ENCODE measurements at regions not wholly inside any gene's neighbourhood (a gene's known extent, or its start where the extent isn't known, plus 50 kb on each side); places are given as distances from the start of the nearest gene placed in this dataset.
"Not testable (repeated sequence)": the region's sequence is repeated elsewhere in the genome, so short reads cannot be mapped to it uniquely, and the experiment has no call there.

GRCh38 chr18:45341454-45341853, 273.8 kb upstream of the SLC14A2 start:
- no peaks in the 10 kb centered on the region for H3K4me1 ChIP-seq
- 62 to 77% (median 66%) methylated on average over 2 of the region's 2 CpGs for WGBS, 5 donors
- TF ChIP-seq CTCF (IDR thresholded peaks at IDR 0.05 in 8 of 11, conservative IDR thresholded peaks at IDR 0.05 in 3 of 11) (no peak), POLR2AphosphoS5 (IDR thresholded peaks at IDR 0.05) (no peak), POLR2A (IDR thresholded peaks at IDR 0.05) (no peak)

GRCh38 chr18:45342166-45342565, 273.1 kb upstream of the SLC14A2 start:
- no peaks in the 10 kb centered on the region for H3K36me3 ChIP-seq
- DNase-seq, result no peak
- no peaks in the 10 kb centered on the region for H3K27me3 ChIP-seq (replicated peaks in 1 of 7)
- H3K4me1 ChIP-seq, result no peaks in the 10 kb centered on the region
- intact Hi-C loops (cut with DNase I; ENCODE audit: low total_unique reads), result no loop called here
- no peaks in the 10 kb centered on the region for H3K9me3 ChIP-seq
- H3K27ac ChIP-seq, result no peak overlapping the region
- no peak overlapping the region for H3K4me3 ChIP-seq
- WGBS, 5 donors, result 24 to 46% (median 32%) methylated on average over 3 of the region's 3 CpGs
- TF ChIP-seq CTCF (IDR thresholded peaks at IDR 0.05 in 8 of 11, conservative IDR thresholded peaks at IDR 0.05 in 3 of 11) (no peak), POLR2A (IDR thresholded peaks at IDR 0.05) (no peak), POLR2AphosphoS5 (IDR thresholded peaks at IDR 0.05) (no peak)

More at GRCh38 chr18:45341454-45341853, 273.8 kb upstream of the SLC14A2 start:
- no peak for DNase-seq
- Histone ChIP-seq H3K27ac (no peak overlapping the region), H3K4me3 (no peak overlapping the region), H3K36me3 (no peaks in the 10 kb centered on the region), H3K27me3 (replicated peaks in 1 of 7) (no peaks in the 10 kb centered on the region), H3K9me3 (no peaks in the 10 kb centered on the region)
- intact Hi-C loops (cut with DNase I; ENCODE audit: low total_unique reads), result no loop called here

GRCh38 chr18:45342653-45343052, 272.6 kb upstream of the SLC14A2 start:
- intact Hi-C loops (cut with DNase I; ENCODE audit: low total_unique reads), result no loop called here
- Histone ChIP-seq H3K27me3 (replicated peaks in 1 of 7) (no peaks in the 10 kb centered on the region), H3K4me3 (no peak overlapping the region), H3K36me3 (no peaks in the 10 kb centered on the region), H3K27ac (no peak overlapping the region), H3K9me3 (no peaks in the 10 kb centered on the region), H3K4me1 (no peaks in the 10 kb centered on the region)
- 83 to 95% (median 89%) methylated on average over 3 of the region's 3 CpGs for WGBS, 5 donors
- TF ChIP-seq CTCF (IDR thresholded peaks at IDR 0.05 in 8 of 11, conservative IDR thresholded peaks at IDR 0.05 in 3 of 11), result no peak
- no peak for TF ChIP-seq POLR2A (IDR thresholded peaks at IDR 0.05)
- no peak for TF ChIP-seq POLR2AphosphoS5 (IDR thresholded peaks at IDR 0.05)
- no peak for DNase-seq

- no peak for TF ChIP-seq POLR2AphosphoS5 (IDR thresholded peaks at IDR 0.05)
- no peak for TF ChIP-seq CTCF (IDR thresholded peaks at IDR 0.05 in 8 of 11, conservative IDR thresholded peaks at IDR 0.05 in 3 of 11)
- TF ChIP-seq POLR2A (IDR thresholded peaks at IDR 0.05), result no peak
- Histone ChIP-seq H3K4me1 (no peaks in the 10 kb centered on the region), H3K4me3 (no peak overlapping the region), H3K27me3 (replicated peaks in 1 of 7) (no peaks in the 10 kb centered on the region), H3K27ac (no peak overlapping the region), H3K9me3 (no peaks in the 10 kb centered on the region), H3K36me3 (no peaks in the 10 kb centered on the region)
- DNase-seq, result no peak
- 78 to 93% (median 81%) methylated on average over 5 of the region's 5 CpGs for WGBS, 5 donors
- intact Hi-C loops (cut with DNase I; ENCODE audit: low total_unique reads), result no loop called here
These were observed 271.9 kb upstream of the SLC14A2 start for GRCh38 chr18:45343365-45343764.

GRCh38 chr18:45344680-45345079, 270.6 kb upstream of the SLC14A2 start:
- H3K4me3 ChIP-seq; intact Hi-C loops (cut with DNase I; ENCODE audit: low total_unique reads): not testable (repeated sequence)
- 85 to 94% (median 88%) methylated on average over 6 of the region's 6 CpGs for WGBS, 5 donors

More at GRCh38 chr18:45344680-45345079, 270.6 kb upstream of the SLC14A2 start:
- H3K27me3 ChIP-seq (replicated peaks in 1 of 7); H3K4me1 ChIP-seq; H3K9me3 ChIP-seq; H3K27ac ChIP-seq; H3K36me3 ChIP-seq; DNase-seq: not testable (repeated sequence)
